ENCODE measurements at regions not wholly inside any gene's neighbourhood (a gene's known extent, or its start where the extent isn't known, plus 50 kb on each side); places are given as distances from the start of the nearest gene placed in this dataset.
A peak's percentile ranks its signal among the peaks of the same experiment; 100 is the strongest.

GRCh38 chr6:134739299-134740026 is 210.4 kb downstream of the ALDH8A1 start:
- no peak for DNase-seq (ENCODE audit: low spot score)

- no peak for DNase-seq (ENCODE audit: low spot score)
These were observed 211.6 kb downstream of the ALDH8A1 start for GRCh38 chr6:134738211-134738885.

- DNase-seq (ENCODE audit: low spot score) = no peak
These were observed 214.4 kb downstream of the ALDH8A1 start for GRCh38 chr6:134735461-134735860.

GRCh38 chr6:134734312-134734869 is 215.5 kb downstream of the ALDH8A1 start:
- DNase-seq (ENCODE audit: low spot score) = no peak

- no peak for DNase-seq (ENCODE audit: low spot score)
These were observed 216.1 kb downstream of the ALDH8A1 start for GRCh38 chr6:134733801-134734200.

GRCh38 chr6:134732763-134733162 is 217.1 kb downstream of the ALDH8A1 start:
- DNase-seq (ENCODE audit: low spot score) = no peak

- DNase-seq (ENCODE audit: low spot score) = no peak
These were observed 218.3 kb downstream of the ALDH8A1 start for GRCh38 chr6:134731615-134732014.

- DNase-seq (ENCODE audit: low spot score) = no peak
These were observed 219.9 kb downstream of the ALDH8A1 start for GRCh38 chr6:134730013-134730412.

- peak; percentile 40 for DNase-seq (ENCODE audit: low spot score)
These were observed 220.3 kb downstream of the ALDH8A1 start for GRCh38 chr6:134729561-134729960.

- no peak for DNase-seq (ENCODE audit: low spot score)
These were observed 222.8 kb downstream of the ALDH8A1 start for GRCh38 chr6:134727081-134727480.

- DNase-seq (ENCODE audit: low spot score) = no peak
These were observed 224.3 kb downstream of the ALDH8A1 start for GRCh38 chr6:134725590-134725989.

- DNase-seq (ENCODE audit: low spot score) = no peak
These were observed 225.0 kb downstream of the ALDH8A1 start for GRCh38 chr6:134724771-134725340.

- DNase-seq (ENCODE audit: low spot score) = no peak
These were observed 226.6 kb downstream of the ALDH8A1 start for GRCh38 chr6:134723081-134723871.

GRCh38 chr6:134722200-134722870 is 227.6 kb downstream of the ALDH8A1 start:
- no peak for DNase-seq (ENCODE audit: low spot score)

- DNase-seq (ENCODE audit: low spot score) = no peak
These were observed 228.9 kb downstream of the ALDH8A1 start for GRCh38 chr6:134721060-134721405.

- DNase-seq (ENCODE audit: low spot score) = peak; percentile 32
These were observed 229.4 kb downstream of the ALDH8A1 start for GRCh38 chr6:134720353-134721059.

- no peak for DNase-seq (ENCODE audit: low spot score)
These were observed 230.0 kb downstream of the ALDH8A1 start for GRCh38 chr6:134719911-134720310.

- no peak for DNase-seq (ENCODE audit: low spot score)
These were observed 230.6 kb downstream of the ALDH8A1 start for GRCh38 chr6:134719286-134719685.

- no peak for DNase-seq (ENCODE audit: low spot score)
These were observed 235.2 kb downstream of the ALDH8A1 start for GRCh38 chr6:134714679-134715078.

GRCh38 chr6:134714113-134714512 is 235.8 kb downstream of the ALDH8A1 start:
- no peak for DNase-seq (ENCODE audit: low spot score)

GRCh38 chr6:134712311-134712710 is 237.6 kb downstream of the ALDH8A1 start:
- no peak for DNase-seq (ENCODE audit: low spot score)
